HFFc6 (cell line): ENCODE measurements at regions not wholly inside any gene's neighbourhood (a gene's known extent, or its start where the extent isn't known, plus 50 kb on each side); places are given as distances from the start of the nearest gene placed in this dataset.

Source experiments
- DNase-seq: peaks from one replicate; pipeline ENCODE4 v3.0.0-alpha.2; 2018
- H3K27ac Mint-ChIP-seq: 2 replicates; pipeline ENCODE4 v1.8.0; 2020; ENCODE audit warnings: mild to moderate bottlenecking, mixed read lengths
- H3K27me3 Mint-ChIP-seq: 2 replicates; pipeline ENCODE4 v1.8.0; 2021; ENCODE audit warnings: mild to moderate bottlenecking, moderate library complexity, mixed read lengths; ENCODE audit not compliant: insufficient read depth
- H3K36me3 Mint-ChIP-seq: 2 replicates; pipeline ENCODE4 v1.8.0; 2021; ENCODE audit warnings: low read depth, mixed read lengths
- H3K4me1 Mint-ChIP-seq: 2 replicates; pipeline ENCODE4 v1.8.0; 2020; ENCODE audit warnings: low read depth, mixed read lengths
- H3K4me3 Mint-ChIP-seq: 2 replicates; pipeline ENCODE4 v1.8.0; 2020; ENCODE audit warnings: mild to moderate bottlenecking, moderate library complexity, mixed read lengths
- H3K9me3 Mint-ChIP-seq: 2 replicates; pipeline ENCODE4 v1.8.0; 2020; ENCODE audit warnings: mild to moderate bottlenecking, mixed read lengths
- TF ChIP-seq, protein P1 (sequence below): fragments of 200-600 bp; sonication (generic); IDR thresholded peaks from 2 replicates; pipeline ENCODE4 v1.5.0; 2021; ENCODE audit warnings: antibody characterized with exemption, mild to moderate bottlenecking

- no peaks in the 10 kb centered on the region for H3K27me3 Mint-ChIP-seq
- no peaks in the 10 kb centered on the region for H3K9me3 Mint-ChIP-seq
- no peak overlapping the region for H3K4me3 Mint-ChIP-seq
- peaks cover 17% of the 10 kb centered on the region for H3K4me1 Mint-ChIP-seq
- H3K27ac Mint-ChIP-seq: no peak overlapping the region
- TF ChIP-seq, protein P1, sequence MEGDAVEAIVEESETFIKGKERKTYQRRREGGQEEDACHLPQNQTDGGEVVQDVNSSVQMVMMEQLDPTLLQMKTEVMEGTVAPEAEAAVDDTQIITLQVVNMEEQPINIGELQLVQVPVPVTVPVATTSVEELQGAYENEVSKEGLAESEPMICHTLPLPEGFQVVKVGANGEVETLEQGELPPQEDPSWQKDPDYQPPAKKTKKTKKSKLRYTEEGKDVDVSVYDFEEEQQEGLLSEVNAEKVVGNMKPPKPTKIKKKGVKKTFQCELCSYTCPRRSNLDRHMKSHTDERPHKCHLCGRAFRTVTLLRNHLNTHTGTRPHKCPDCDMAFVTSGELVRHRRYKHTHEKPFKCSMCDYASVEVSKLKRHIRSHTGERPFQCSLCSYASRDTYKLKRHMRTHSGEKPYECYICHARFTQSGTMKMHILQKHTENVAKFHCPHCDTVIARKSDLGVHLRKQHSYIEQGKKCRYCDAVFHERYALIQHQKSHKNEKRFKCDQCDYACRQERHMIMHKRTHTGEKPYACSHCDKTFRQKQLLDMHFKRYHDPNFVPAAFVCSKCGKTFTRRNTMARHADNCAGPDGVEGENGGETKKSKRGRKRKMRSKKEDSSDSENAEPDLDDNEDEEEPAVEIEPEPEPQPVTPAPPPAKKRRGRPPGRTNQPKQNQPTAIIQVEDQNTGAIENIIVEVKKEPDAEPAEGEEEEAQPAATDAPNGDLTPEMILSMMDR: no peak
- H3K36me3 Mint-ChIP-seq: no peaks in the 10 kb centered on the region
- DNase-seq: no peak
Measured at GRCh38 chr21:35332841-35333426, 283.8 kb upstream of the RUNX1 start.

DNA sequence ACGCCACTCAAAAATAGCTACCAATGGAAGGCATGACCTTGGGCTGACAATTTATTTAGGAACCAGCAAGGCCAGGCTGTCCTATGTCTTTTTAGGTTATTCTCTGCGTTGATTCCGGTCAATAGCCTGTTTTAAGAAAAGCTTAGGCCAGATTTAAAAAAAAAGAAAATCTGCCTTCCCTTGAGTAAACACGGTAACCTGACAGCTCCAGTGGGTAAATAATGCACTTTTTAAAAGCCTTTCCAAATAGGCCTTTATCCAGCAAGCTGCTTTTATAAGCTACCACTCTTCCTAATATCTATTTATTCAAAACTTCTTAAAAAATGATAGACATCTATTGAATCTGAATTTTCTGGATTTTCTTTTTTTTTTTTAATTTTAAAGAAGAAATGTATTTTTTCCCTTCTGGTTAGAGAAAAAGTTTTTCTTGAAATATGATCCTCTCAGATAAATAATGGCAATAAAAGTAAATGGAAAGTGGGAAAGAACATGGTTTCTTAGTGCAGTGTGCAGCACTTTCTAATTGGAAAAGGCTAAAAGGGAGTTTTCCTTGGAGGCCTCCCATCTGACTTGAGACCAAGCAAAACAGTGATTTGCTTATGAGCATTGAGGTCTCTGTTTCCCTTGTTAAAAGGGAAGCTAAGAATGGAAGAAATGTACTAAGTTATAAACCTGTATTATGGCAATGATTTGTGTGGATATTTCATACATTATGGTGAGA is 281.0 kb upstream of the RUNX1 start:
- H3K36me3 Mint-ChIP-seq: no peaks in the 10 kb centered on the region
- H3K4me3 Mint-ChIP-seq: no peak overlapping the region
- TF ChIP-seq, protein P1: no peak
- peaks cover 24% of the 10 kb centered on the region for H3K4me1 Mint-ChIP-seq
- DNase-seq: no peak
- H3K27me3 Mint-ChIP-seq: no peaks in the 10 kb centered on the region
- no peaks in the 10 kb centered on the region for H3K9me3 Mint-ChIP-seq
- no peak overlapping the region for H3K27ac Mint-ChIP-seq

- Mint-ChIP-seq H3K4me1 (peaks cover 30% of the 10 kb centered on the region), H3K4me3 (no peak overlapping the region), H3K27me3 (no peaks in the 10 kb centered on the region), H3K36me3 (no peaks in the 10 kb centered on the region), H3K27ac (no peak overlapping the region), H3K9me3 (no peaks in the 10 kb centered on the region)
- no peak for DNase-seq
- TF ChIP-seq, protein P1: no peak
Measured at GRCh38 chr21:35328856-35329455, 279.9 kb upstream of the RUNX1 start.

DNA sequence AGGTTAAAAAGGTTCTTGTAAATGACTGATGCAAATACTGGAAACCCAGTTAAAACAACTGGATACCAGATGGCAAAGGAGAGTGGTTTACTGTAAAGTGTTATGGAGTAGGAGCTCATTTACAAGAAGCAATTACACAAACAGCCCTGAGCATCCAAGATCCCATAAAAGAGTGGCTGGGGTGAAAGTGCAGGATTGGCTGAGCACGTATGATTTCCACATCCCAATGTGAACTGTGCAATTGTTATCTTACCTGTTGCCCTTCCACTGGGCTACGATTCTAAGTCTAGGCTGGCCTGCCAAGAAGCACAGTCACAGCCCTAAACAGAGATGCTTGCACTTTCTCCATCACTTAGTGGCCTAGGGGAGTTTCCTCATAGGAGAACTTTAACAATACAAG is 277.6 kb upstream of the RUNX1 start:
- Mint-ChIP-seq H3K27ac (no peak overlapping the region), H3K9me3 (no peaks in the 10 kb centered on the region), H3K36me3 (no peaks in the 10 kb centered on the region), H3K4me3 (no peak overlapping the region), H3K4me1 (peaks cover 32% of the 10 kb centered on the region), H3K27me3 (no peaks in the 10 kb centered on the region)
- TF ChIP-seq, protein P1: no peak
- no peak for DNase-seq

GRCh38 chr21:35325953-35326352 is 276.9 kb upstream of the RUNX1 start:
- H3K9me3 Mint-ChIP-seq: no peaks in the 10 kb centered on the region
- H3K27me3 Mint-ChIP-seq: no peaks in the 10 kb centered on the region
- H3K36me3 Mint-ChIP-seq: no peaks in the 10 kb centered on the region
- H3K27ac Mint-ChIP-seq: no peak overlapping the region; the same call in 1 of the 2 replicates
- peaks cover 32% of the 10 kb centered on the region for H3K4me1 Mint-ChIP-seq
- TF ChIP-seq, protein P1: no peak
- no peak for DNase-seq
- H3K4me3 Mint-ChIP-seq: no peak overlapping the region
